Neuron (in vitro differentiated cells): ENCODE measurements at regions not wholly inside any gene's neighbourhood (a gene's known extent, or its start where the extent isn't known, plus 50 kb on each side); places are given as distances from the start of the nearest gene placed in this dataset.

Experiments used
- H2AFZ ChIP-seq: one replicate; pipeline ENCODE4 v1.6.1; 2013; ENCODE audit warnings: low read depth, mild to moderate bottlenecking, inconsistent platforms, low read length, moderate library complexity
- H3K27me3 ChIP-seq: one replicate; pipeline ENCODE4 v1.6.1; 2013; ENCODE audit warnings: low read length; ENCODE audit not compliant: insufficient read depth
- H3K36me3 ChIP-seq: one replicate; pipeline ENCODE4 v1.6.1; 2013; ENCODE audit warnings: low read length; ENCODE audit not compliant: insufficient read depth
- H3K4me1 ChIP-seq: one replicate; pipeline ENCODE4 v1.6.1; 2013; ENCODE audit warnings: low read length; ENCODE audit not compliant: insufficient read depth
- H3K4me3 ChIP-seq: 2 replicates; pipeline ENCODE4 v1.5.1; 2013; ENCODE audit warnings: mild to moderate bottlenecking, low read length, moderate library complexity
- H3K9me3 ChIP-seq: one replicate; pipeline ENCODE4 v1.6.1; 2013; ENCODE audit warnings: low read length

GRCh38 chr2:142592171-142592570 is 285.3 kb upstream of the KYNU start:
- no peaks in the 10 kb centered on the region for H3K9me3 ChIP-seq

DNA sequence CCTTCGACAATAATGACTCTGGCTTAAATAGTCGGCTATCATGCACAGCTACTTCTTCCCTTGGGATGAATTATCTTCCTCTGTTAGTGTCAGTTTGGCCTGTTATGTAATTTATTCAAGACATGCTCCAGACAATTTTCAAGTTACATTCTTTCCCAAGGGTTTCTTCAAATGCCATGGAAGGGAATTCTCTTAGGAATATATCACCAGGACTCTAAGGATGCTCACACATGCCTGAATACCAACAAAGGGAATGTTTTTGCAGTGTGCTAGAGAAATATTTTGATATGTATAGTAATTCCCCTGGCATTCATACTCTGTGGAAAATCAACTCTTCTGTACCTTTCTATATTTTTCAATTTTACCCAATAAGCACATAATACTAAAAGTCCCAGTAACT is 286.0 kb upstream of the KYNU start:
- Histone ChIP-seq H3K4me1 (peaks cover 2% of the 10 kb centered on the region), H3K9me3 (no peaks in the 10 kb centered on the region), H3K27me3 (no peaks in the 10 kb centered on the region), H2AFZ (no peak overlapping the region), H3K36me3 (no peaks in the 10 kb centered on the region), H3K4me3 (no peak overlapping the region)

More at GRCh38 chr2:142592171-142592570, 285.3 kb upstream of the KYNU start:
- Histone ChIP-seq H3K4me3 (no peak overlapping the region), H3K36me3 (no peaks in the 10 kb centered on the region), H3K27me3 (no peaks in the 10 kb centered on the region), H2AFZ (no peak overlapping the region), H3K4me1 (no peaks in the 10 kb centered on the region)

GRCh38 chr2:142588269-142588668 is 289.2 kb upstream of the KYNU start:
- H2AFZ ChIP-seq = no peak overlapping the region
- no peak overlapping the region for H3K4me3 ChIP-seq
- no peaks in the 10 kb centered on the region for H3K9me3 ChIP-seq
- no peaks in the 10 kb centered on the region for H3K36me3 ChIP-seq
- H3K27me3 ChIP-seq = no peaks in the 10 kb centered on the region
- peaks cover 2% of the 10 kb centered on the region for H3K4me1 ChIP-seq

DNA sequence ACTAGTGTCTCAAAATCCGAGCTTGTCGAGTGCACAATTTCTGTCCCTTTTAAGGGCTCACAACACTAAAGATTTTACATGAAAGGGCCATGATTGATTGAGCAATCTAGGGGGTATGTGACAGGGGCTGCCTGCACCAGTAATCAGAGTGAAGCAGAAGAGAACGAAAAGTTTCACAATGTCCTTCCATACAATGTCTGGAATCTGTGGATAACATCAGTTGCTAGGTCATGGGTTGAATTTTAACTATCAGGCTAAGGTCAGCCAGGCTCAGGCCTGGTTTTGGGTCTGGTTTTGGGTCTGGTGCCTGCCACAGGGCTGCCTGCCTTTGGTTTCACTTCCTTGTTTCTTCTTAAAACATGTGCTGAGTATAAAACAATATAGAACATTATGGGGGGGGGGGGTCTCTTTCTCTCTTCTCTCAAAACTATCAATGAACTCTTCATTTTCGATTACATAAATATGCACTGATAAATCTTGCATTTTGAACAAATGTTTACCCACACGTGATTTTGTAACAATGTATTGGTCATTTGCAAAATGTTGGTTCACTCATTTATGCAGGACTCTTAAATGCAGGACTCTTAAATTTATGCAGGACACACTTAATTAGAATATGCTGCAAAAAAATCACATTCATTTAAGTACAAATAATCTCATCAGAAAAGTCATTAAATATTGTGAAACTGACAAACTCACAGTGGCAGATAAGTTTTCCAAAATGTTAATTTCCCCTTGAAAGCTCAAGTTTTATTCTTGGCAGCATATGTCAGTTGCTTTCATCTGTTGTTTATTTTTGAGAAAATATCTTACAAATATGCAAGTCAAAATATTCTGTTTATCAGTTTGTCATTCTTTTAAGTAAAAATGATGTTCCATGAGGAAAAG is 290.5 kb upstream of the KYNU start:
- Histone ChIP-seq H3K4me3 (no peak overlapping the region), H3K4me1 (peaks cover 2% of the 10 kb centered on the region), H3K27me3 (no peaks in the 10 kb centered on the region), H3K36me3 (no peaks in the 10 kb centered on the region), H3K9me3 (no peaks in the 10 kb centered on the region), H2AFZ (peak overlapping the region; percentile 19)

GRCh38 chr2:142585785-142586184 is 291.7 kb upstream of the KYNU start:
- H3K27me3 ChIP-seq = no peaks in the 10 kb centered on the region
- H2AFZ ChIP-seq = no peak overlapping the region
- peaks cover 2% of the 10 kb centered on the region for H3K4me1 ChIP-seq
- no peaks in the 10 kb centered on the region for H3K36me3 ChIP-seq
- no peak overlapping the region for H3K4me3 ChIP-seq
- H3K9me3 ChIP-seq = no peaks in the 10 kb centered on the region

GRCh38 chr2:142582317-142582716 is 295.1 kb upstream of the KYNU start:
- no peaks in the 10 kb centered on the region for H3K9me3 ChIP-seq
- no peaks in the 10 kb centered on the region for H3K27me3 ChIP-seq
- H3K36me3 ChIP-seq = no peaks in the 10 kb centered on the region
- H2AFZ ChIP-seq = no peak overlapping the region
- H3K4me3 ChIP-seq = no peak overlapping the region
- H3K4me1 ChIP-seq = peaks cover 2% of the 10 kb centered on the region

DNA sequence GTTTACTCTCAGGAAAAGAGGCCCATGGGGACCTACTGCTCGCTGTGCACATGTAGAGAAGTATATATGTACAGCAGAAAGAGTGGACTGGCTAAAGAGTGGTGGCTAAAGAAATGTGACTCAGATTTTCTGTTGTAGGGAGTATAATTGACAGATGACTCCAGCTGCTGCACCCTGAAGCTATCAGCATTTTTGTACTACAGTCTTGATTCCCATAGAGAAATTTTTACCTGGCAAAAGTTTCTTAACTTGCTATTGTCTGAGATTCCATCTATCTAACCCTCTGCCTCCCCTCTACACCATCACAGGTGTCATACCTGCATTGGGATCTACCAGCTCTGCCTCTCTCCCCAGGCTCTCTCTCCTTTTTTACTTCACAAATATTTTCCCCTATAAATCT is 296.0 kb upstream of the KYNU start:
- Histone ChIP-seq H3K36me3 (no peaks in the 10 kb centered on the region), H3K9me3 (no peaks in the 10 kb centered on the region), H3K4me1 (no peaks in the 10 kb centered on the region), H3K27me3 (no peaks in the 10 kb centered on the region), H3K4me3 (no peak overlapping the region), H2AFZ (no peak overlapping the region)

DNA sequence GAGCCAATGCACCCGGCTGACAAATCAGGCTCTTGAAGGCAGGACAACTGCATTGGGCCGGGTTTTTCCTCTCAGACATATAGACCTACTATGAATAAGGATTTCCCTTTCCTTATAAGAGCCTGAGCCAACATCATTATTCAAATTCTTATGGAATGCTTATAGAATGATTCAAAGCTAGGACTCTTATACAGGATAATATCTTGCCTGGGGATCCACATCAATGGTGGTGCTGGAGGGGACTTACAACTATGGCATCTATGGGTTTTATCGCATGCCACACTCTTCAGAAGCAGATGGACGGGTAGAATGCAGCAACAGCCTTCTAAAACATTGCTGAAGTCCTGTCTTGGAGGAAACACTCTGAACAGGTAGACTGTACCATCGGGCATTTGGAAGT is 296.8 kb upstream of the KYNU start:
- Histone ChIP-seq H3K4me1 (no peaks in the 10 kb centered on the region), H3K9me3 (no peaks in the 10 kb centered on the region), H3K4me3 (no peak overlapping the region), H3K36me3 (no peaks in the 10 kb centered on the region), H3K27me3 (no peaks in the 10 kb centered on the region), H2AFZ (no peak overlapping the region)

DNA sequence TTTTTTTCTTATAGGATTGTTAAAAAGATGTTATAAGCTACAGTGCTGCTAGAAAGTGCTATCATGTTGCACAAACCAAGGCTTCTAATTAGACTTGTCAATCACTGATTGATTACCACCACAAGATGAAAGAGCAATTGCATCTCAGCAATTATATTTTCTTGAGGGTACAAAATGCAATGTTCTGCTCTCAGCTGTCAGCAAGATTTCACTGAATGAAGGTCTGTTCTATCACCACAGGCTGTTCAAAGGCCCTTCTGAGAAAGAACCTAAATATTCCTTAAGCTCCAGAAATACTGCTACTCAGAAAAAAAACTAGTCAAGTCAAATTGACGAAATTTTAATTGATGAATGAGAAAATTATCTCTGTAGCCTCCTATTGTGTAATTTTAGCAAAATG is 301.9 kb upstream of the KYNU start:
- Histone ChIP-seq H3K9me3 (no peaks in the 10 kb centered on the region), H3K36me3 (no peaks in the 10 kb centered on the region), H3K4me3 (no peak overlapping the region), H2AFZ (no peak overlapping the region), H3K4me1 (no peaks in the 10 kb centered on the region), H3K27me3 (no peaks in the 10 kb centered on the region)

DNA sequence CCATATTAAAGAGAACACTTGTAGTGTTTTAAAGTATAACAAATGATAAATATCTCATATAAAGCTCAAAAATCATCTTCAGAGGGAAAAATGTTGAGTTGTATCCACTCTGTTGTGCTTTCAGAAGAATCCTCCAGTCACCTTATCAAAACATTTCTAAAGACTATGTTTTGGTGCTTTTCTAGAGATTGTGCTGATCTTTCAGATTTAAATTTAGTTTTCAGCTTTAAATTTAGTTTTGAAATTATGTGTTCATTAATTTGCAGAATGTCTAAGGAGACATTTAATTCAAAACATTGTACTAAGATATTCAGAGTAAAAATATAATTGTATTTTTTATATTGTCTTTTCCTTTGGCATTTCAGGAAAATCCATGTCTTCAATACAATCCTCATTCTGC is 303.1 kb upstream of the KYNU start:
- Histone ChIP-seq H3K36me3 (no peaks in the 10 kb centered on the region), H3K4me1 (no peaks in the 10 kb centered on the region), H3K9me3 (no peaks in the 10 kb centered on the region), H2AFZ (no peak overlapping the region), H3K27me3 (no peaks in the 10 kb centered on the region), H3K4me3 (no peak overlapping the region)

DNA sequence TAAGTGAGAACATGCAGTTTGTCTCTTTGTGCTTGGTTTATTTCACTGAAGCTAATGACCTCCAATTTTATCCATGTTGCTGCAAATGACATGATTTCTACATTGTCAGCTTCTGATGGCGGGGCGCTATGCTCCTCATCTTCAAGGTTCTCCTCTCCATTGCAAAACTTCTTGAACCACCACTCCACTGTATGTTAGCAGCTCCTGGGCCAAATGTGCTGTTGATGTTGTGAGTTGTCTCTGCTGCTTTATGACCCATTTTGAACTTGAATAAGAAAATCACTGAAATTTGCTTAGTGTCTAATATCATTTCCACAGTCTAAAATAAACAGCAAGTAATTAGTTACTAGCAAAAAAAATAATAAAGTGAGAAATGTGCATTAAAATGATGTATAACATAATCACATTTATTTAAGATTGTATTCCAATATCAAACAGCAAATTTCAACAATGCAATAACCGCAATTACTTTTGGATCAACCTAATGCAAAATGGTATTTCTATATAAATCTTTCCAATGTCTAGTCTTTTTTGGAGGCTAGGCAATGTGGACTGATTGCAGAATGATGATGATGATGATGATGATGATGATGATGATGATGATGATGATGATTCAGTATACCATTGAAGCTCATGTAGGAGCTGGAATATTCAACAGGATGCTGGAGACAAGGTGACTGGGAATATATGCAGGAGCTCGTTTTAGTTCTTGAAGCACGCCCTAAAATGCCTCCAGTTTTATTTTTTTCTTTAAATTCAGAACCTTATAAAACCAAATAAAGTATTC is 304.9 kb upstream of the KYNU start:
- Histone ChIP-seq H3K4me3 (no peak overlapping the region), H3K4me1 (no peaks in the 10 kb centered on the region), H3K9me3 (no peaks in the 10 kb centered on the region)

DNA sequence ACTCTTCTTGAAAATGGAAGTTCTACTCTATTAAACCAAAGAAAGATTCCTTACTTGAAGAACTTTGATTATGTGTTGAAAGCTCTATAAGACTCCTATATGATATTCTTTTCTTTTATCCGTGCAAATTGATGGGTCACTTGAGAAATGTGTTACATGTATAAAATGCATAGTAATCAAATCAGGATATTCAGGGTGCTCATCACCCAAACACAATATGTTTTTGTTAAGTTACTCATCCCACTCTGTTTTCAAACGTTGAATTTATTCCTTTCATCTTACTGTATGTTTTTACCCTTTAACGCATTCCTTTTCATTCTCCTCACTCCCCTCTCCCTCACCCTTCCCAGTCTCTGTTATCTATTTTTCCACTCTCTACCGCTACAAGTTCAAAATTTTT is 305.5 kb upstream of the KYNU start:
- Histone ChIP-seq H3K4me1 (no peaks in the 10 kb centered on the region), H2AFZ (no peak overlapping the region), H3K9me3 (no peaks in the 10 kb centered on the region), H3K4me3 (no peak overlapping the region), H3K36me3 (no peaks in the 10 kb centered on the region), H3K27me3 (no peaks in the 10 kb centered on the region)

More for the DNA sequence above, 304.9 kb upstream of the KYNU start:
- no peak overlapping the region for H2AFZ ChIP-seq
- H3K36me3 ChIP-seq = no peaks in the 10 kb centered on the region
- no peaks in the 10 kb centered on the region for H3K27me3 ChIP-seq

GRCh38 chr2:142562900-142563299 is 314.6 kb upstream of the KYNU start:
- H3K4me3 ChIP-seq = no peak overlapping the region
- H2AFZ ChIP-seq = no peak overlapping the region
- no peaks in the 10 kb centered on the region for H3K27me3 ChIP-seq
- no peaks in the 10 kb centered on the region for H3K9me3 ChIP-seq
- H3K36me3 ChIP-seq = no peaks in the 10 kb centered on the region
- H3K4me1 ChIP-seq = no peaks in the 10 kb centered on the region
